Lung microvascular endothelial cell (primary cell): ENCODE measurements at regions not wholly inside any gene's neighbourhood (a gene's known extent, or its start where the extent isn't known, plus 50 kb on each side); places are given as distances from the start of the nearest gene placed in this dataset.
"Not testable (repeated sequence)": the region's sequence is repeated elsewhere in the genome, so short reads cannot be mapped to it uniquely, and the experiment has no call there.

Experiments
- DNase-seq, 2 donors: peaks; one replicate each; pipeline versions ENCODE4 v3.0.0 to v3.0.0-alpha.2; 2010; ENCODE audit warnings: low read depth in 2 of 2

- DNase-seq = no peak
Observed at GRCh38 chr11:97995874-97996273, 1024.9 kb upstream of the CNTN5 start.

- DNase-seq = no peak
Observed at GRCh38 chr11:97996762-97997161, 1024.0 kb upstream of the CNTN5 start.

GRCh38 chr11:98003606-98004371 lies 1017.0 kb upstream of the CNTN5 start:
- DNase-seq = no peak

- DNase-seq = no peak
Observed at GRCh38 chr11:98007072-98007471, 1013.7 kb upstream of the CNTN5 start.

- DNase-seq = no peak
Observed at GRCh38 chr11:98027652-98028051, 993.1 kb upstream of the CNTN5 start.

DNA sequence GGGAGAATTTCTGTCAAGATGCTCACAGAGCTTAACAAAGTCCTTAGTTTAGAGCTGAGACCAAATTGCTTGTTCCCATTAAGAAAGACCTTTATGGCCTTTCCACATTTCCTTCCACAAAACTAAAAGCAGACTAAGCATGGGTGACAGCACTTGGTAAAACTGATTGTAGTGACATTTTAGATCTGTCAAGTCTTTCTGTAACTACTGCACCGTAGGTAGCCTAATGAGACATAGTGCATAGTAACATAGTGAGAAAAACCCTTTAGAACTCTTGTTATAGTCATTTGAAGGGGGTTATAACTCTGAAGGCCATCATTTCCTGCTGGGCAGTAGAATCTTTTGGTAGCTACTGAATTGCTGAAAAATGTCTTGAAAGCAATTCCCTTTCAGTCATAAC lies 990.9 kb upstream of the CNTN5 start:
- DNase-seq = no peak

GRCh38 chr11:98036810-98037209 lies 983.9 kb upstream of the CNTN5 start:
- no peak for DNase-seq

- no peak for DNase-seq
Observed at GRCh38 chr11:98040061-98040808, 980.5 kb upstream of the CNTN5 start.

- no peak for DNase-seq
Observed at GRCh38 chr11:98047647-98048046, 973.1 kb upstream of the CNTN5 start.

GRCh38 chr11:98053851-98054250 lies 966.9 kb upstream of the CNTN5 start:
- DNase-seq = no peak

GRCh38 chr11:98056945-98057344 lies 963.8 kb upstream of the CNTN5 start:
- no peak for DNase-seq

- DNase-seq = no peak
Observed at GRCh38 chr11:98059488-98059887, 961.3 kb upstream of the CNTN5 start.

GRCh38 chr11:98060759-98061158 lies 960.0 kb upstream of the CNTN5 start:
- no peak for DNase-seq

DNA sequence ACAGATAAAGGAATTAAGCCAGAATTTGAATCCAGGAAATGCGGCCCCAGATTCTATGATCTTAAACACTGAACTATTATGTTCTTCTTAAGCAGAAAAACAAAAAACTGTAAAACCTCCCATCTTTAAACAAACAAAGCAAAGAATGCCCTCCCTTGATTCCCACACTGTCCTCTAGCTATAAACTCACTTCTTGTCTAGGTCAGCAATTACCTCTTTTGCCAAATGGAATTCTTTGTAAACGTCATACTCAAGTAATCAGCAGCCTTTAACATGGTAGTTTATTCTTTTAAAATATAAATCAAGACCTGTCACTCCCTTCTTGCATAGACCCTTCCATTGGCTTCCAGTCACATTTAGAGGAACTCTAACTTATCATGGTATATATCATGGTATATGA lies 958.9 kb upstream of the CNTN5 start:
- DNase-seq = no peak

GRCh38 chr11:98062714-98063113 lies 958.0 kb upstream of the CNTN5 start:
- DNase-seq = no peak

GRCh38 chr11:98068251-98068650 lies 952.5 kb upstream of the CNTN5 start:
- no peak for DNase-seq

- not testable (repeated sequence) for DNase-seq
Observed at GRCh38 chr11:98069147-98069546, 951.6 kb upstream of the CNTN5 start.

GRCh38 chr11:98069861-98070260 lies 950.9 kb upstream of the CNTN5 start:
- DNase-seq = no peak

DNA sequence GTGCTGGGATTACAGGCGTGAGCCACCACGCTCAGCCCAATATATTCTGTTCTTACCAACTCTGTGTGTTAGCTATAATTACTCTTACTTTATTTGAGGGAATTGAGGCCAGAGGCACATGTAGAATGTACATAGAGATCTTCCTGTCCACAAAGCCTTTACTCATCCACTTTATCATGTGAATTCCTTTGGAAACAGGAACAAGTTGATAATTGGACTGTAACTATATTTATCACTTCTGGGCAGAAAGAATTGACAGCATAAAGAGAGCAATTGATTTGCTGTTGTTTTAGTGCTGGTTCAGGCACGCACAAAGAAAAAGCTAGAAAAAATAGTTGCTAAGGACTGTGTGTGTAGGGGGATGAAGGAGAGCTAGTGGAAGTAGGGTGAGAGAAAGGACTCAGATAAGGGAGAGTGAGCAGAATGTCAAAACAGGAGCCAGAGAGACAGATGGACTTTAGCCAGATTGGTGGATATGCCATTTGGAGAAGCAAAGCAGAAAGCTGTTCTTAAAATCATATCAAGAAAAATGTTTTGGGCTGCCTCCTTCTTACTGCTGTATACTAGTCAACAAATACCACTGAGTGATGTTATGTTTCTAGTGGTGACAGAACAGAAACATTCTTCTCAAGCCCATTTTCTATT lies 929.8 kb upstream of the CNTN5 start:
- no peak for DNase-seq

- DNase-seq = no peak
Observed at GRCh38 chr11:98099371-98099770, 921.4 kb upstream of the CNTN5 start.

DNA sequence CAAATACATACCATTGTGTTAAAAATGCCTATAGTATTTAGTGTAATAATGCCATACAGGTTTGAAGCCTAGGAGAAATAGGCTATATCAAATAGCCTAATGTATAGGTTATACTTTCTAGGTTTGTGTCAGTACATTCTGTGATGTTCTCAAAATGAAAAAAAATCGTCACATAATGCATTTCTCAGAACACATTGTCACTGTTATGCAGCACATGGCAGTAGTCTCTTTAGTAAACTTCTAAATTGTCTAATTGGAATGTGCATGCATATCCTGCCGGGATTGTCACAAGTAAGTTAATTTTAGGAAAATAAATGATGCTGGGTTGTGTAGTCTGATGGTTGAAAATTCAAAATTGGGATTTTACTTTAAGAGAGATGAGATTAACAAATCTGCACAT lies 920.1 kb upstream of the CNTN5 start:
- DNase-seq = no peak

- DNase-seq = no peak
Observed at GRCh38 chr11:98101329-98101728, 919.4 kb upstream of the CNTN5 start.

- no peak for DNase-seq
Observed at GRCh38 chr11:98104249-98104648, 916.5 kb upstream of the CNTN5 start.
